Upper lobe of left lung (tissue), 6 donors: ENCODE measurements at regions not wholly inside any gene's neighbourhood (a gene's known extent, or its start where the extent isn't known, plus 50 kb on each side); places are given as distances from the start of the nearest gene placed in this dataset.
"Not testable (repeated sequence)": the region's sequence is repeated elsewhere in the genome, so short reads cannot be mapped to it uniquely, and the experiment has no call there.

Experiments
- ATAC-seq, 2 donors: fragments of 200-7000 bp; cut with Tn5 transposase; one replicate each; pipeline ENCODE4 v1.9.1; 2022; ENCODE audit warnings: mild to moderate bottlenecking in 2 of 2, moderate library complexity in 2 of 2; ENCODE audit not compliant: low FRiP score in 2 of 2
- DNase-seq, 2 donors: peaks; one replicate each; pipeline ENCODE4 v3.0.0-alpha.2; 2019 to 2020
- H3K27ac ChIP-seq, 4 donors: fragments of 200-600 bp; sonication (generic); one replicate each; pipeline ENCODE4 v1.5.1; 2016 to 2019
- H3K27me3 ChIP-seq, 4 donors: fragments of 200-600 bp; sonication (generic); one replicate each; pipeline ENCODE4 v1.5.1; 2017 to 2019
- H3K36me3 ChIP-seq, 4 donors: fragments of 200-600 bp; sonication (generic); one replicate each; pipeline ENCODE4 v1.5.1; 2016 to 2019
- H3K4me1 ChIP-seq, 4 donors: fragments of 200-600 bp; sonication (generic); one replicate each; pipeline ENCODE4 v1.5.1; 2018 to 2019
- H3K4me3 ChIP-seq, 4 donors: fragments of 200-600 bp; sonication (generic); one replicate each; pipeline ENCODE4 v1.5.1; 2017 to 2019; ENCODE audit warnings: mild to moderate bottlenecking in 2 of 4, moderate library complexity in 1 of 4
- H3K9me3 ChIP-seq, 4 donors: fragments of 200-600 bp; sonication (generic); one replicate each; pipeline ENCODE4 v1.5.1; 2018 to 2019
- EP300 ChIP-seq, 4 donors: sonication (generic); formaldehyde crosslinking; IDR thresholded peaks; one replicate each; pipeline ENCODE4 v1.5.1; 2017; ENCODE audit warnings: antibody characterized with exemption in 4 of 4, control low read depth in 2 of 4
- POLR2A ChIP-seq, 4 donors: fragments of 450-650 bp; IDR thresholded peaks; one replicate each; pipeline ENCODE4 v1.5.1; 2016 to 2017; ENCODE audit warnings: antibody characterized with exemption in 4 of 4, mild to moderate bottlenecking in 2 of 4
- POLR2AphosphoS5 ChIP-seq, 2 donors: sonication (generic); formaldehyde crosslinking; IDR thresholded peaks; one replicate each; pipeline ENCODE4 v1.5.1; 2017; ENCODE audit warnings: antibody characterized with exemption in 2 of 2
- WGBS, 2 donors: methylation state at CpG; one replicate each; pipeline ENCODE4 v1.1.5; 2017 to 2018; 5-methylcytosine and 5-hydroxymethylcytosine counted together
- TF ChIP-seq, protein P1 (sequence below), 6 experiments: fragments of 450-650 bp in 4 of 6; fragments of 200-600 bp in 2 of 6; sonication (generic) in 2 of 6; IDR thresholded peaks; one replicate each; pipeline ENCODE4 v1.5.1; 2016 to 2019; ENCODE audit warnings: antibody characterized with exemption in 6 of 6
- donor health status: DM: no; HTN: no; CAD: no; lungs with moderate emphysema.
- donor health status: DM: no; HTN: yes; CAD: no; lungs with severe emphysema.

- TF ChIP-seq, protein P1, sequence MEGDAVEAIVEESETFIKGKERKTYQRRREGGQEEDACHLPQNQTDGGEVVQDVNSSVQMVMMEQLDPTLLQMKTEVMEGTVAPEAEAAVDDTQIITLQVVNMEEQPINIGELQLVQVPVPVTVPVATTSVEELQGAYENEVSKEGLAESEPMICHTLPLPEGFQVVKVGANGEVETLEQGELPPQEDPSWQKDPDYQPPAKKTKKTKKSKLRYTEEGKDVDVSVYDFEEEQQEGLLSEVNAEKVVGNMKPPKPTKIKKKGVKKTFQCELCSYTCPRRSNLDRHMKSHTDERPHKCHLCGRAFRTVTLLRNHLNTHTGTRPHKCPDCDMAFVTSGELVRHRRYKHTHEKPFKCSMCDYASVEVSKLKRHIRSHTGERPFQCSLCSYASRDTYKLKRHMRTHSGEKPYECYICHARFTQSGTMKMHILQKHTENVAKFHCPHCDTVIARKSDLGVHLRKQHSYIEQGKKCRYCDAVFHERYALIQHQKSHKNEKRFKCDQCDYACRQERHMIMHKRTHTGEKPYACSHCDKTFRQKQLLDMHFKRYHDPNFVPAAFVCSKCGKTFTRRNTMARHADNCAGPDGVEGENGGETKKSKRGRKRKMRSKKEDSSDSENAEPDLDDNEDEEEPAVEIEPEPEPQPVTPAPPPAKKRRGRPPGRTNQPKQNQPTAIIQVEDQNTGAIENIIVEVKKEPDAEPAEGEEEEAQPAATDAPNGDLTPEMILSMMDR (IDR thresholded peaks at IDR 0.05), result no peak
- no peak for TF ChIP-seq EP300 (IDR thresholded peaks at IDR 0.05)
- no peak for TF ChIP-seq POLR2AphosphoS5 (IDR thresholded peaks at IDR 0.05)
- no peak for TF ChIP-seq POLR2A (IDR thresholded peaks at IDR 0.05)
- Histone ChIP-seq H3K27me3 (no peaks in the 10 kb centered on the region), H3K36me3 (no peaks in the 10 kb centered on the region), H3K27ac (no peak overlapping the region), H3K9me3 (no peaks in the 10 kb centered on the region), H3K4me1 (no peaks in the 10 kb centered on the region), H3K4me3 (no peak overlapping the region)
- DNase-seq (peak in 1 of 2 donors; percentile 65), ATAC-seq (peak in 1 of 2 donors; percentile 57)
- 96 to 100% methylated on average over 2 to 23 of the region's 23 CpGs for WGBS, 2 donors
Observed at GRCh38 chr17:21592774-21593173, 99.5 kb upstream of the KCNJ18 start.

- H3K4me1 ChIP-seq, H3K27me3 ChIP-seq, H3K36me3 ChIP-seq, H3K27ac ChIP-seq, H3K4me3 ChIP-seq, H3K9me3 ChIP-seq: not testable (repeated sequence)
- DNase-seq (peak in 1 of 2 donors; percentile 56), ATAC-seq (peak in 1 of 2 donors; percentile 57)
- WGBS, 2 donors, result 89 to 93% methylated on average over 6 to 19 of the region's 20 CpGs
Observed at GRCh38 chr17:21593452-21594105, 98.7 kb upstream of the KCNJ18 start.

DNA sequence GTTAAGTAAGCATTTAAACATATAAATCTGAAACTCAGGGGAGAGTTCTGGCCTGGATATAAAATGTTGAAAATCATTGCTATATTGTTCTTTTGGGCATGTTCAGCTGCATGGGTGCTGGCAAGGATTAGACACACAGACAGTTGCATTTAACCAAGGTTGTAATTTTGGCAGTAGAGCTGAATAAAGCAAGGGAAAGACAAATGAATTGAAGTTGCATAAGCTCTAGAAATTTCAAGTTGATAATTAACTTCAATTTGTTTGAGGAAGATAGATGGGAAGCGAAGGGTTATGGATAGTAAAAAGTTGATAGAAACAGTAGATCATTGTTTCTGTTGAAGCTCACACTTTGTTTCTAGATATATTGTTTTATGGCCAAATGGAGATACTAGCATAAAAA lies 97.2 kb upstream of the KCNJ18 start:
- Histone ChIP-seq H3K27ac (no peak overlapping the region), H3K36me3 (no peaks in the 10 kb centered on the region), H3K27me3 (no peaks in the 10 kb centered on the region), H3K9me3 (no peaks in the 10 kb centered on the region), H3K4me1 (no peaks in the 10 kb centered on the region), H3K4me3 (no peak overlapping the region)
- ATAC-seq (no peak), DNase-seq (no peak)
- WGBS, 2 donors, result 68 to 80% methylated on average over 1 of the region's 1 CpG
- TF ChIP-seq, protein P1 (IDR thresholded peaks at IDR 0.05), result no peak
- no peak for TF ChIP-seq POLR2AphosphoS5 (IDR thresholded peaks at IDR 0.05)
- no peak for TF ChIP-seq EP300 (IDR thresholded peaks at IDR 0.05)
- TF ChIP-seq POLR2A (IDR thresholded peaks at IDR 0.05), result no peak

- no peaks in the 10 kb centered on the region for H3K36me3 ChIP-seq
- no peak overlapping the region for H3K27ac ChIP-seq
- DNase-seq, result no peak
- ATAC-seq, result no peak
- H3K4me1 ChIP-seq, result no peaks in the 10 kb centered on the region
- H3K4me3 ChIP-seq, result no peak overlapping the region
- H3K27me3 ChIP-seq, result no peaks in the 10 kb centered on the region
- TF ChIP-seq POLR2AphosphoS5 (IDR thresholded peaks at IDR 0.05), result no peak
- 71 to 74% methylated on average over 2 to 5 of the region's 5 CpGs for WGBS, 2 donors
- no peaks in the 10 kb centered on the region for H3K9me3 ChIP-seq
Observed at GRCh38 chr17:21602176-21602575, 90.1 kb upstream of the KCNJ18 start.

DNA sequence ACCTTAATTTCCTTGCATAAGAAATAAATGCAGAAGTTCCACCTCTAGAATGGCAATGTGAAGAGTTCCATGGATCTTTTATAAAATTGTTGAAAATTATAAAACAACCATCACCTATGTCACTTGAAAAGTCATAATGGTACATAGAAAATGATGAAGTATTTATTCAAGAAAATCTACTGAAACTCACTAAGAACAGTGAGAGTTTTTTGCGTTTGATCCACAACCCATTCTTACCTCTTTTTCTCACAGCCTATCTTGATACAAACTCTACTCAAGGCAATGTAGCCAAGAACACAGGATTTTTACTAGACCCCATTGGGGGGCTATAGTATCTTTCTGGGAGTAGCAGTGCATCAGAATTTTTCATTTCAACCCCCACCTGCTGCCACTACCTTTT lies 89.0 kb upstream of the KCNJ18 start:
- not testable (repeated sequence) for DNase-seq, H3K4me1 ChIP-seq, H3K27ac ChIP-seq, H3K27me3 ChIP-seq, H3K9me3 ChIP-seq, ATAC-seq, H3K36me3 ChIP-seq, H3K4me3 ChIP-seq
- WGBS, 2 donors, result 90 to 94% methylated on average over 1 of the region's 1 CpG

- H3K9me3 ChIP-seq, ATAC-seq, H3K27me3 ChIP-seq, H3K4me3 ChIP-seq, H3K27ac ChIP-seq, H3K4me1 ChIP-seq, DNase-seq, H3K36me3 ChIP-seq: not testable (repeated sequence)
- 90 to 96% methylated on average over 8 of the region's 8 CpGs for WGBS, 2 donors
Observed at GRCh38 chr17:21611443-21611842, 80.9 kb upstream of the KCNJ18 start.

DNA sequence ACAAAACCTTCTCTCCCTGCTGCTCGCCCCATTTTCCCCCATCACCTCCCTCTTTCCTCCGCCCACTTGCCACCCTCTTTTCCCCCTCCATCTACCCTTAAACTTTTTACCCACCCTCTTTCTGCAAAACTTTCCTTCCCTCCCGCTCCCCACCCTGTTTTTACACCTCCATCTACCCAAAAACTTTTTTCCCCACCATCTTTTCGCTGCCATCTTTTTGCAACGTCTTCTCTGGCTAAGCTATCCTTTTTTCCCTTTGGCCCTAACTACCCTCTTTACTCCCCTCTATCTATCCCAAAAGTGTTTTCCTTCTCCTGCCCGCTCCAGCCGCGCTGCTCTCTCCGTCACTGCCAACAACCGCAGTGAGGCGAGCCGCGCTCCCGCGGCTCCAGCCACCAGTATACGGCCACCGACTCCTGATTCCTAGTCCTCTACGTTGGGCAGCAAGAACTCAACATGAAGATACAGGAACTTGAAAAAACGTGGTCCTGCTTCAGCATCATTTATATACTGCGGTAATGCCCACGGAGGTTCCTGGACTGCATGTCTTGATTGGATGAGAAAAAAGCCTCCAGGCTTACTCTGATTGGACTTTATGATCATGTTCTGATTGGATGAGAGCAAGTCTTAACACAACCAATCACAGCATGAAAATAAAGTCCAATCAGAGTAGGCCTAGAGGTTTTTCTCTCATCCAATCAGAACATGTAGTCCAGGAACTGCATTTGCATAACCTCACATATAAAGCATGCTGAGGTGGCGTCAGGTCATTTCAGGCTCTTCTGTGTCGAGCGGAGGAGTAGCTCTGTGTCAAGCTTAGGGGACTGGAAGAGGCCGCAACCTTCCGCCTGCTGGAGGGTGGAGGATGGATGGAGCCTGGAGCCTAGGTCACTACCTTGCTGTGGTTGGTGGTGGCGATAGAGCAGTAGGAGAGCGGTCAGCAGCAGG lies 79.9 kb upstream of the KCNJ18 start:
- not testable (repeated sequence) for H3K9me3 ChIP-seq, H3K27me3 ChIP-seq, ATAC-seq, H3K4me1 ChIP-seq, H3K36me3 ChIP-seq, H3K27ac ChIP-seq, H3K4me3 ChIP-seq
- DNase-seq, result peak in 1 of 2 donors; percentile 50
- 82 to 83% methylated on average over 28 of the region's 28 CpGs for WGBS, 2 donors
